MM.1S (cell line): ENCODE measurements at regions not wholly inside any gene's neighbourhood (a gene's known extent, or its start where the extent isn't known, plus 50 kb on each side); places are given as distances from the start of the nearest gene placed in this dataset.

Experiments
- CTCF ChIP-seq: fragments of 300-600 bp; sonication (generic); IDR thresholded peaks from 2 replicates; pipeline ENCODE4 v1.5.1; 2016; ENCODE audit warnings: antibody characterized with exemption, low read length, mixed read lengths
- EZH2 ChIP-seq: fragments of 300-600 bp; sonication (generic); optimal IDR thresholded peaks from 2 replicates; pipeline ENCODE3; 2017; ENCODE audit warnings: low read depth, mild to moderate bottlenecking, antibody characterized with exemption, low read length, mixed read lengths
- EZH2phosphoT487 ChIP-seq: fragments of 300-600 bp; sonication (generic); IDR thresholded peaks from 2 replicates; pipeline ENCODE4 v1.6.1; 2018; ENCODE audit warnings: antibody characterized with exemption, low read length

- TF ChIP-seq CTCF (no peak), EZH2 (no peak), EZH2phosphoT487 (no peak)
These were observed 141.5 kb upstream of the NDUFV2 start for GRCh38 chr18:8960740-8961657.
